ENCODE measurements at regions not wholly inside any gene's neighbourhood (a gene's known extent, or its start where the extent isn't known, plus 50 kb on each side); places are given as distances from the start of the nearest gene placed in this dataset.

DNA sequence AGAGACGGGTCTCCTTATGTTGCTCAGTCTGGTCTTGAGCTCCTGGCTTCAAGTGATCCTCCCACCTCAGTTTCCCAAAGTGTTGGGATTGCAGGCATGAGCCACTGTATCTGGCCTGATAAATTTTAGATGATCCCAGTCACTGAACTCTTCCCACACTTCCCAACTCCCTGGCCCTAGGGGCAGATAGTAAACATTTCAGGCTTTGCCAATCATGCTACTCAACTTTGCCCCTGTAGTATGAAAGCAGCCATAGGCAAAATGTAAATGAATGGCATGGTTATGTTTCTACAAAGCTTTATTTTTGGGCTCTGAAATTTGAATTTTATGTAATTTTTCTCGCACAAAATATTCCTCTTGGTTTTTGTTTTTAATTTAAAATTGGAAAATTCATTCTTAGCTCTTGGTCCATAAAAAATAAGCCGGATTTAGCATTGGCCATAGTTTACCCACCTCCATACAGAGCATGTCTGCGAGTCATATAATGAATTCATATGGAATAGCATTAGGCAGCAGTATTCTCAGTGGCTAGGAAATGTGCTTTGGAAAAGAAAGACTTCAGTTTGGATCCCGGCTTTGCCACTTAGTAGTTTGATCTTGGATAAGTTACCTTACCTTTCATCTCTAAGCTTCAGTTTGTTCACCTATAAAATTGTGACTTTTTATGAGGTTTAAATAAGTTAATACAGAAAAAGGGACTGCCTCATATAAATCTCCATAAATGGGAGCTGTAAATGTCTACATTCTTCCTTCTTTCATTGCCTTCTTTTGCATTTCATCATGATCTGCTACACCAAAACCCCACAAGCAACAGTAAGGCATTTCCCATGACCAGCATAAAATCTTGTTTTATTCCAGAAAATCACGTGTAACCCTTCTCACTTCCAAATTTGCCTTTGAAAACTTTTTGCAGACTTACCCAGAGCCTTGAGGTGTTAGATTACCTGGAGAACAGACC, 360.3 kb upstream of the TPM1 start:
- TF ChIP-seq, protein P1, sequence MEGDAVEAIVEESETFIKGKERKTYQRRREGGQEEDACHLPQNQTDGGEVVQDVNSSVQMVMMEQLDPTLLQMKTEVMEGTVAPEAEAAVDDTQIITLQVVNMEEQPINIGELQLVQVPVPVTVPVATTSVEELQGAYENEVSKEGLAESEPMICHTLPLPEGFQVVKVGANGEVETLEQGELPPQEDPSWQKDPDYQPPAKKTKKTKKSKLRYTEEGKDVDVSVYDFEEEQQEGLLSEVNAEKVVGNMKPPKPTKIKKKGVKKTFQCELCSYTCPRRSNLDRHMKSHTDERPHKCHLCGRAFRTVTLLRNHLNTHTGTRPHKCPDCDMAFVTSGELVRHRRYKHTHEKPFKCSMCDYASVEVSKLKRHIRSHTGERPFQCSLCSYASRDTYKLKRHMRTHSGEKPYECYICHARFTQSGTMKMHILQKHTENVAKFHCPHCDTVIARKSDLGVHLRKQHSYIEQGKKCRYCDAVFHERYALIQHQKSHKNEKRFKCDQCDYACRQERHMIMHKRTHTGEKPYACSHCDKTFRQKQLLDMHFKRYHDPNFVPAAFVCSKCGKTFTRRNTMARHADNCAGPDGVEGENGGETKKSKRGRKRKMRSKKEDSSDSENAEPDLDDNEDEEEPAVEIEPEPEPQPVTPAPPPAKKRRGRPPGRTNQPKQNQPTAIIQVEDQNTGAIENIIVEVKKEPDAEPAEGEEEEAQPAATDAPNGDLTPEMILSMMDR (conservative IDR thresholded peaks at IDR 0.05; ENCODE audit: low read depth, low read length), result no peak
- TF ChIP-seq EZH2 (IDR thresholded peaks at IDR 0.05; ENCODE audit: borderline replicate concordance, low read depth, low read length, poor library complexity, severe bottlenecking), result no peak

Data from A673 (cell line).